IPS-15b (cell line): ENCODE measurements at regions not wholly inside any gene's neighbourhood (a gene's known extent, or its start where the extent isn't known, plus 50 kb on each side); places are given as distances from the start of the nearest gene placed in this dataset.

Experiments
- H3K27me3 ChIP-seq: one replicate; pipeline ENCODE4 v1.6.1; 2013; ENCODE audit warnings: low read length; ENCODE audit not compliant: control insufficient read depth, insufficient read depth
- H3K36me3 ChIP-seq: one replicate; pipeline ENCODE4 v1.6.1; 2013; ENCODE audit warnings: low read length; ENCODE audit not compliant: control insufficient read depth, insufficient read depth
- H3K4me1 ChIP-seq: one replicate; pipeline ENCODE4 v1.6.1; 2013; ENCODE audit warnings: mild to moderate bottlenecking, low read length; ENCODE audit not compliant: control insufficient read depth, insufficient read depth
- H3K4me3 ChIP-seq: one replicate; pipeline ENCODE4 v1.5.1; 2013; ENCODE audit warnings: low read depth, low read length
- H3K9ac ChIP-seq: one replicate; pipeline ENCODE4 v1.6.1; 2013; ENCODE audit warnings: low read depth, mild to moderate bottlenecking, low read length
- H3K9me3 ChIP-seq: one replicate; pipeline ENCODE4 v1.6.1; 2013; ENCODE audit warnings: mild to moderate bottlenecking, low read length; ENCODE audit not compliant: control insufficient read depth, insufficient read depth

DNA sequence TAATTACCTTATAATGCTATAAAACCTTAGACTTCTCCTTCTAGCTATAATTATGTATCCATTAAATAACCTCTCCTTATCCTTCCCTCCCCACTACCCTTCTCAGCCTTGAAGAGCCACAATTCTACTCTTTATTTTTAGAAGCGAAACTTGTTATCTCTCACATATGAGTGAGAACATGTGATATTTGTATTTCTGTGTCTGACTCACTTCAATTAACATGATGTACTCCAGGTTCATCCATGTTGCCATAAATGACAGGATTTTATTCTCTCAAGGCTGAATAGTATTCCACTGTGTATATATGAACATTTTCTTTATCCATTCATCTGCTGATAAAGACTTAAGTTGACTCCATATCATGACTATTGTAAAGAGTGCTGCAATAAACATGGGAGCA, 485.6 kb downstream of the FLRT2 start:
- H3K27me3 ChIP-seq = no peaks in the 10 kb centered on the region
- H3K36me3 ChIP-seq = no peaks in the 10 kb centered on the region
- H3K4me3 ChIP-seq = no peak overlapping the region
- H3K9me3 ChIP-seq = no peaks in the 10 kb centered on the region
- no peak overlapping the region for H3K9ac ChIP-seq
- H3K4me1 ChIP-seq = peaks cover 4% of the 10 kb centered on the region

DNA sequence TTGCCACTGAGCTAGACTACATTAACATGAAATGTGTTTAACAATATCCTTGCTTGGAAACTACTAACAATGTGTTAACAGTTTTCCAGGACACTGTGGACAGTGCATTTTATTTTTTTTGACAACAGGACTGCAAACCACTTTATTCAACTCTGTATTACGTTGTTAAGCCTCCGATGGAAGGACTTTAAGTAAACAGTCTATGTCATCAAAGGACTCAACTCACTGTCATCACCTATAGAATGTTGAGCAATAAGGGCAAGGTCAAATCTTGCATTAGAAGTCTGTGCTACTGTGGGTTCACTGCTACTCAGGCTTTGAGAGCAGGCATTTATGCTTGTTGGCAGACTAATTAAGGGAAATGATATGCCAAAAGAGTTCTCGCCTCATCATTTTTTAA, 483.7 kb downstream of the FLRT2 start:
- H3K9me3 ChIP-seq = no peaks in the 10 kb centered on the region

GRCh38 chr14:86012461-86012860, 482.5 kb downstream of the FLRT2 start:
- Histone ChIP-seq H3K9ac (no peak overlapping the region), H3K36me3 (no peaks in the 10 kb centered on the region), H3K4me3 (no peak overlapping the region), H3K27me3 (no peaks in the 10 kb centered on the region), H3K4me1 (peaks cover 4% of the 10 kb centered on the region), H3K9me3 (no peaks in the 10 kb centered on the region)

More for the DNA sequence above, 483.7 kb downstream of the FLRT2 start:
- H3K4me1 ChIP-seq = peaks cover 4% of the 10 kb centered on the region
- no peaks in the 10 kb centered on the region for H3K27me3 ChIP-seq
- no peaks in the 10 kb centered on the region for H3K36me3 ChIP-seq
- H3K4me3 ChIP-seq = no peak overlapping the region
- H3K9ac ChIP-seq = no peak overlapping the region

DNA sequence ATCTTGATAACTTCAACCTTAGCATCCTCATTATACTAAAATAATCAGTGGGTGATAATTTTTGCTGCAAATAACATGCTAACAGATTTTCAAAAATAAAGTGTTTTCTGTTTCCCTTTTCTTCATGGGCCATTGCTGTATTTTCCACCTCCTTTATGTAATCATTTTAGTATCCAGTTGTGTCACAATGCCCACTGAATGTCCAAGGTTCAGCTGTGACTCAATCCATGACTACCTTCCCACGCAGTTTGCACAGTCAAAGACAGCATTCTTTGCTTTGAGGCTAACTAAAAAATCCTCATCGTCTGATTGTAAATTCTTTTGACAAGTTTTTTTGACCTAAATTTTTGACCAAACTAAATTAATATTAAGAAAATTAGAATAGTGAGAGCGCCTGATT, 474.1 kb downstream of the FLRT2 start:
- Histone ChIP-seq H3K4me3 (no peak overlapping the region), H3K4me1 (no peaks in the 10 kb centered on the region), H3K27me3 (no peaks in the 10 kb centered on the region), H3K9me3 (no peaks in the 10 kb centered on the region), H3K9ac (no peak overlapping the region), H3K36me3 (no peaks in the 10 kb centered on the region)

GRCh38 chr14:85996551-85996950, 466.6 kb downstream of the FLRT2 start:
- H3K36me3 ChIP-seq = no peaks in the 10 kb centered on the region
- no peak overlapping the region for H3K4me3 ChIP-seq
- H3K9me3 ChIP-seq = no peaks in the 10 kb centered on the region
- no peaks in the 10 kb centered on the region for H3K4me1 ChIP-seq
- H3K27me3 ChIP-seq = no peaks in the 10 kb centered on the region
- H3K9ac ChIP-seq = no peak overlapping the region

DNA sequence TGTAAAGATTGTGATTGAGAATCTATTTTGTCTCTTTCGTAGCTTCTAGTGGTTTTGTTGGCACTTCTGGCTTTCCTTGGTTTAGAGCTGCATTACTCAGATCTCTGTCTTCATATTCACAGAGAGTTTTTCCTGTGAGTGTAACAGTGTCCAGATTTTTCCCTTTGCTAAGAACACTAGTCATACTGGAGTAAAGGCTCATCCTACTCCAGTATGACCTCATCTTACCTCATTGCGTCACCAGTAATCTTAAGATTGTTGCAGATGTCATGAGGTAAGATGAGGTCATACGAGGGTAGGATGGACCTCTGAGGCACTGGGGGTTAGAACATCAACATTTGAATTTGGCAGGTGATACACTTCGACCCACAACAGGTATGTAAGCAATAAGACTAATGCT, 461.2 kb downstream of the FLRT2 start:
- Histone ChIP-seq H3K4me3 (no peak overlapping the region), H3K9me3 (no peaks in the 10 kb centered on the region), H3K4me1 (no peaks in the 10 kb centered on the region), H3K36me3 (no peaks in the 10 kb centered on the region), H3K9ac (no peak overlapping the region), H3K27me3 (no peaks in the 10 kb centered on the region)

GRCh38 chr14:85987907-85988306, 458.0 kb downstream of the FLRT2 start:
- H3K27me3 ChIP-seq = no peaks in the 10 kb centered on the region
- H3K9me3 ChIP-seq = no peaks in the 10 kb centered on the region
- H3K4me3 ChIP-seq = no peak overlapping the region
- no peaks in the 10 kb centered on the region for H3K36me3 ChIP-seq
- H3K9ac ChIP-seq = no peak overlapping the region
- H3K4me1 ChIP-seq = no peaks in the 10 kb centered on the region

DNA sequence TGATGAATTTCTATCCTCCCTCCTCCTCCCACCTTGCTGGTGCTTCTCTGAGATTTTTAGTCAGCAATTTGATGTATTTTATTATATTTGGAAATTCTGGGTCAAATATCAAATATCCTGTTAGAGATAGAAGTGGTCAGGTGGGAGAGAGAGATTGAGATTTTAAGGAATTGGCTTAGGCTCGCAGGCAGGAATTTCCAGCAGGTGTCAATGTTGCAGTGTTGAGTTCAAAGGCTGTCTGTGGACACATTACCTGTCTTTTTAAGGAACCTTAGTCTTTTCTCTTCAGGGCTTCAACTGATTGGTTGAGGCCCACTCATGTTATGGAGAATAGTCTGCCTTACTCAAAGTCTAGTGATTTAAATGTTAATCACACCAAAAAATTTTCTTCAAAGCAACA, 457.3 kb downstream of the FLRT2 start:
- Histone ChIP-seq H3K36me3 (no peaks in the 10 kb centered on the region), H3K27me3 (no peaks in the 10 kb centered on the region), H3K9ac (no peak overlapping the region), H3K4me1 (no peaks in the 10 kb centered on the region), H3K9me3 (no peaks in the 10 kb centered on the region), H3K4me3 (no peak overlapping the region)

- H3K4me1 ChIP-seq = no peaks in the 10 kb centered on the region
- no peaks in the 10 kb centered on the region for H3K36me3 ChIP-seq
- no peaks in the 10 kb centered on the region for H3K9me3 ChIP-seq
- H3K27me3 ChIP-seq = no peaks in the 10 kb centered on the region
- H3K9ac ChIP-seq = no peak overlapping the region
- no peak overlapping the region for H3K4me3 ChIP-seq
Measured at GRCh38 chr14:85978582-85979250, 448.8 kb downstream of the FLRT2 start.

- H3K9ac ChIP-seq = no peak overlapping the region
- H3K4me1 ChIP-seq = no peaks in the 10 kb centered on the region
- no peaks in the 10 kb centered on the region for H3K36me3 ChIP-seq
- no peak overlapping the region for H3K4me3 ChIP-seq
- no peaks in the 10 kb centered on the region for H3K9me3 ChIP-seq
- H3K27me3 ChIP-seq = no peaks in the 10 kb centered on the region
Measured at GRCh38 chr14:85974602-85975001, 444.7 kb downstream of the FLRT2 start.

DNA sequence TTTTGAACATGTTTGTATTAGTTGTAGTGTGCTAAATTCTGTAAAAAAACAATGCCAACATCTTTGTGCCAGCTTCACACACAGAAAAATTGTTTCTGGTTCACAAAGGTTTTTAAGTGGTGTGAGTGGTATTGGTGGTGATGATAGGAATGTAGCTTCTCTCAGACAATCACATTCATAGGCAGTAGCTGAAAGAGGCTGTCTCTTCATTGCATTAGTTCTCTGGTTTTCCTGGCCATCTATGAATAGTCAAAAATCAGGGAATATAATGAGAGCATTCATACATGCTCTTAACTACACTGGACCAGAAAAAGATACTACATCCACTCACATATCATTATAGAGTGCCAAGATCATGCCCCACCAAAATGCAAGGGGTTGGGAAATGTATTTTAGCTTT, 433.5 kb downstream of the FLRT2 start:
- Histone ChIP-seq H3K36me3 (no peaks in the 10 kb centered on the region), H3K9me3 (no peaks in the 10 kb centered on the region), H3K4me3 (no peak overlapping the region), H3K9ac (no peak overlapping the region), H3K4me1 (no peaks in the 10 kb centered on the region), H3K27me3 (no peaks in the 10 kb centered on the region)

- Histone ChIP-seq H3K27me3 (no peaks in the 10 kb centered on the region), H3K9me3 (no peaks in the 10 kb centered on the region), H3K4me1 (no peaks in the 10 kb centered on the region), H3K9ac (no peak overlapping the region), H3K4me3 (no peak overlapping the region), H3K36me3 (no peaks in the 10 kb centered on the region)
Measured at GRCh38 chr14:85960756-85961155, 430.8 kb downstream of the FLRT2 start.
